ENCODE measurements at regions not wholly inside any gene's neighbourhood (a gene's known extent, or its start where the extent isn't known, plus 50 kb on each side); places are given as distances from the start of the nearest gene placed in this dataset.

DNA sequence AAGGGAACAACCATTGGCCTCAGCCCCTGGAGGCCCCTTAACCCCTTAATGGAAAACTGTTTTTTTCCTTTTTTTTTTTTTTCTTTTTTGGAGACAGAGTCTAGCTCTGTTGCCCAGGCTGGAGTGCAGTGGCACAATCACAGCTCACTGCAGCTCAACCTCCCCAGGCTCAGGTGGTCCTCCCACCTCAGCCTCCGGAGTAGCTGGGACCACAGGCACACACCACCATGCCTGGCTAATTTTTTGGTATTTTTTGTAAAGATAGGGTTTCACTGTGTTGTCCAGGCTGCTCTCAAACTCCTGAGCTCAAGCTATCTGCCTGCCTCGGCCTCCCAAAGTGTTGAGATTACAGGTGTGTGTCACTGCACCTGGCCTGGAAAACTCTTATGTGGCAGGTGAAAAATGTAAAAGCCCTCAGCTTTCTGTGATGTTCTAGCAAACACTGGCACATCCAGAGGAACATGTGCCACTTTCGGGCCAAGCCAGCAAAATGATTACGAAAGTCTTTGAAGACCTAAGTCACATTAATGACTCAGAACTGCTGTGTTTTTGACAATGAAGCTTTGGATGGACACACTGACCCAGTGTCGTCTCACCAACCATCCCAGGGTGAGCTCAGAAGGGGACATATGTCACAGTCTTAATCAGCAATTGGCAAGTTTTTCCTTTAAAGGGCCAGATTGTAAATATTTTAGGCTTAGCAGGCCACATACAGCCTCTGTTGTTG is 189.3 kb upstream of the TPM1 start:
- no peak for DNase-seq
- H3K27me3 Mint-ChIP-seq (ENCODE audit: unreplicated experiment), result no peaks in the 10 kb centered on the region
- H3K36me3 Mint-ChIP-seq (ENCODE audit: unreplicated experiment), result no peaks in the 10 kb centered on the region
- TF ChIP-seq CTCF (IDR thresholded peaks at IDR 0.05; ENCODE audit: partially characterized antibody, unreplicated experiment), result no peak
- H3K4me3 Mint-ChIP-seq (ENCODE audit: unreplicated experiment), result no peak overlapping the region
- no peak overlapping the region for H3K27ac Mint-ChIP-seq (ENCODE audit: unreplicated experiment)
- H3K4me1 Mint-ChIP-seq (ENCODE audit: low read depth, unreplicated experiment), result peaks cover 5% of the 10 kb centered on the region
- no peaks in the 10 kb centered on the region for H3K9me3 Mint-ChIP-seq (ENCODE audit: unreplicated experiment)

DNA sequence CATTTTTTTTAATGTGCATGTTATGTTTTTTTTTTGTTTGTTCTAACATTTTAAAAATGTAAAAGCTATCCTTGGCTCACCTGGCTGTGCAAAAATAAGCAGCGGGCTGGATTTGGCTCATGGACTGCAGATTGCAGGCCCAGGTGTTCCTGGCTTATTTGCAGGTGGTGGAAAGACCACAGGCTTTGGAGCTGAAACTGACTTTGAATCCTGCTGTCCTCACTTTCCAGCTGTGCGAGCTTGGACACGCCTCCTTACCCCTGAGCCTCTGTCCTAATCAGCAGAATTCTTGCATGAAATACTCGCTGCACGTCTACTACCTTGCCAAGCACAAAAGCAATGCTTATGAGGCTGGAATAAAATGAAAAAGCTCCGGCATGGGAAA is 188.7 kb upstream of the TPM1 start:
- no peaks in the 10 kb centered on the region for H3K36me3 Mint-ChIP-seq (ENCODE audit: unreplicated experiment)
- peaks cover 5% of the 10 kb centered on the region for H3K4me1 Mint-ChIP-seq (ENCODE audit: low read depth, unreplicated experiment)
- H3K27ac Mint-ChIP-seq (ENCODE audit: unreplicated experiment), result no peak overlapping the region
- no peak for TF ChIP-seq CTCF (IDR thresholded peaks at IDR 0.05; ENCODE audit: partially characterized antibody, unreplicated experiment)
- DNase-seq, result no peak
- H3K4me3 Mint-ChIP-seq (ENCODE audit: unreplicated experiment), result no peak overlapping the region
- no peaks in the 10 kb centered on the region for H3K27me3 Mint-ChIP-seq (ENCODE audit: unreplicated experiment)
- H3K9me3 Mint-ChIP-seq (ENCODE audit: unreplicated experiment), result no peaks in the 10 kb centered on the region

- Mint-ChIP-seq H3K36me3 (ENCODE audit: unreplicated experiment) (no peaks in the 10 kb centered on the region), H3K9me3 (ENCODE audit: unreplicated experiment) (no peaks in the 10 kb centered on the region), H3K4me1 (ENCODE audit: low read depth, unreplicated experiment) (peaks cover 5% of the 10 kb centered on the region), H3K4me3 (ENCODE audit: unreplicated experiment) (no peak overlapping the region), H3K27ac (ENCODE audit: unreplicated experiment) (no peak overlapping the region), H3K27me3 (ENCODE audit: unreplicated experiment) (no peaks in the 10 kb centered on the region)
- DNase-seq, result no peak
- TF ChIP-seq CTCF (IDR thresholded peaks at IDR 0.05; ENCODE audit: partially characterized antibody, unreplicated experiment), result no peak
Observed at GRCh38 chr15:62854420-62855084, 188.0 kb upstream of the TPM1 start.

- Mint-ChIP-seq H3K36me3 (ENCODE audit: unreplicated experiment) (no peaks in the 10 kb centered on the region), H3K27ac (ENCODE audit: unreplicated experiment) (no peak overlapping the region), H3K9me3 (ENCODE audit: unreplicated experiment) (peaks cover 2% of the 10 kb centered on the region), H3K4me1 (ENCODE audit: low read depth, unreplicated experiment) (peaks cover 5% of the 10 kb centered on the region), H3K4me3 (ENCODE audit: unreplicated experiment) (no peak overlapping the region), H3K27me3 (ENCODE audit: unreplicated experiment) (no peaks in the 10 kb centered on the region)
- no peak for DNase-seq
- TF ChIP-seq CTCF (IDR thresholded peaks at IDR 0.05; ENCODE audit: partially characterized antibody, unreplicated experiment), result no peak
Observed at GRCh38 chr15:62855085-62855476, 187.5 kb upstream of the TPM1 start.

All from glutamatergic neuron (in vitro differentiated cells).